ENCODE measurements at regions not wholly inside any gene's neighbourhood (a gene's known extent, or its start where the extent isn't known, plus 50 kb on each side); places are given as distances from the start of the nearest gene placed in this dataset.

DNA sequence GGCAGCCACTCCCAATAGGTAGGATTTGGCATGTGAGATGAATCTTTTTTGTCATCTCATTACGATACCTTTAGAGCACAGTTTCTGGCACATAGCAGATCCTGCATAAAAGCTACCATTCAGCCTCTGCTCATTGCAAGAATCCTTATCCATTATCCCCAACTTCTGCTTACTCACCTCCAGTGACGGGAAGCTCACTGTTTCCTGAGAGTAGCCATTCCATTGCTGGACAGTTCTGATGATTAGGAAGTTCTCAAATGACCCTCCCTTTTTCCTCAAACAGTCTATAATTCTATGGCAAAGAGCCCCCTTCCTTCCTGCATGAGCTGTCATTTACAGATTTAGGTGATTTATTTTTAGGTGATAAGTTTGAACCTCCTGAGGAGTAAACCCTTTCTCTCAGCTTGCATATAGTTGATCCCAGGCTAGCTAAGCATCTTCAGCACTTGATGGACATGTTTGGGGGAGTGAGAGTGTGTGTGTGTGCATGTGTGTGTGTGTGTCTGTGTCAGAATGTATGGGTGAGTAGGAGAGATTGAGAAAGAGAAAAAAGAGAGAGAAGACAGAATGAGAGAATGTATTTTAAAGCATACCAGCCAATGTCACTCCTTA is 109.7 kb downstream of the LSM3 start:
- DNase-seq, result no peak

DNA sequence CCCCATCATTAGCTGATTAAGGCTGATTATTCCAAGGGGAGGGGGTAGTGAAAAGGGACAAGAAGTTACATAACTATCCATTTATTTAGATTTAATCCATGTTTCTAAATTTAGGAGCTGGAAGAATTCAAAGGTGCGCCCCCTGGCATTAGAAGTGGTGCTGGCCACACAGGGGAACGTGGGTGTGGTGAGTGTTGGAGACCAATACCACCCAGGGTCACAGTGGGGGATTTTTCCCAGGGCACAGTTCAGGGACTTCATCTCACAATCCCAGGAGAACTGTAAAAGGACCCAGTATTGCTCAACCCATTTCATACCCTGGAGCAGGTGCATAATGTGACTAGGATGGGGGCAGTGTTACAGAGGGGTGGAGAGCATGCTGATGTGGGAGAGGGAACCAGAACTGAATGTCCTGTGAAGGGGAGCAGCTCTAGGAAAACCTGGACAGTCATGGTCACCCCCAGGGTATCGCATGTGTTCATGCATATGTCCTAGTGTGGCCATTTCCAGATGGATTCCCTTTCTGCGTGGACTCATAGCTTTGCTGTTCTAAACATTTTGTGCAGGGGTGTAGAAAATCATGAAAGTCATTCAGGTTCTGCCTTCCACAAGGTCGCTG is 110.3 kb downstream of the LSM3 start:
- DNase-seq, result no peak

GRCh38 chr3:14289590-14290461 is 111.2 kb downstream of the LSM3 start:
- DNase-seq, result no peak

DNA sequence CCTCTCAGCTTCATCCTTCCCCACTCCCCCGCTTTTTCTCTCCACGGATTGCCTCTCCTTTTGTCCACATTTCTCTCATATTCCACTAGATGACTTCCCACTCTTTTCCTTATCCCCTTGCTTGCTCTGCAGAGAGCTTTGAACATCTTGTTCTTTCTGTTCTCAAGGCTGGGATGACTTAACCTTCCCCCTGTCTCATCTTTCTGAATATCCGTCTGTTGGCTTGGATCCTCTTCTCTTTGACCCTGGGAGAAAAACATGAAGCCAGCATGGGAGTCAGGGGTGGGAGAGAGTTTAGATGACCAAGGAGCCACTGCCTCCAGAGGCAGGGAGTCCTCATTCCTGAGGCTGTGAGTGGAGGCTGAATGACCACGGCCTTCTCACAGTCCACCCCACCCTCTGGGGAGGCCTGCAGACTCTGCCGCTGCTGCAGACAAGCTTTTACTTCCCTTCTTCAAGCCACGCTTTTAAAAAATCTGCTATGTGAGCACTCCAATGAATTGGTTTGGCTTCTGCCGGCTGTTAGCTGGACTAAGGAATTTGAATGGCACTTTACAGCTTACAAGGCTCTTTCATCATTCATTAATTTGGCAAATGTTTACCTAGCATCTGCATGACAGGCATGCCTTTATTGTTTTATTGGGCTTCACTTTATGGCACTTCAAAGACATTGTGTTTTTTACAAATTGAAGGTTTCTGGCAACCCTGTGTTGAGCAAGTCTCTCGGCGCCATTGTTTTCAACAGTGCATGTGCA is 111.6 kb upstream of the SLC6A6 start:
- no peak for DNase-seq

DNA sequence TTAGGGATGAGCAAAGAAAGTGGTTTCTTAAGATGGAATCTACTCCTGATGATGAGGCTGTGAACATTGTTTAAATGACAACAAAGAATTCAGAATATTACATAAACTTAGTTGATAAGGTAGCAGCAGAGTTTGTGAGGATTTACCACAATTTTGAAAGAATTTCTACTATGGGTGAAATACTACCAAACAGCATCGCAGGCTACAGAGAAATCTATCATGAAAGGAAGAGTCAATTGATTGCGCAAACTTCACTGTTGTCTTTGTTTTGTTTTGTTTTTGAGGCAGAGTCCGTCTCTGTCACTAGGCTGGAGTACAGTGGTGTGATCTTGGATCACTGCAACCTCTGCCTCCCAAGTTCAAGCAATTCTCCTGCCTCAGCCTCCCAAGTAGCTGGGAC is 107.4 kb upstream of the SLC6A6 start:
- DNase-seq, result no peak

DNA sequence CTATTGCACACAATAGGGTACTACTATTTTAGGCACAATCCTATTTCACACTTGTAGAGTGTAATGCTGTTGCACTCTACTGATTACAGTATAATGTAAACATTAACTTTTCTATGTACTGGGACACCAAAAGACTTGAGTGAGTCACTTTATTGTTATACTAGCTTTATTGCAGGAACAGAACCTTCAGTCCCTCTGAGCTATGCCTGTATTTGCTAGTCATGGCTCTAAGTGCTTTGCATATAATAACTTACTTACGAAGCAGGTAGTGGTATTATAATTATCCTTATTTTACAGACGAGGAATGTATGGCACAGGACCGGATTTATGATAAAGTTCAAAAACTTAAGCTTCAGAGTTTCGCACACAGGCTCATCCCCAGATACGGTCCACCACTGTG is 106.6 kb upstream of the SLC6A6 start:
- no peak for DNase-seq

DNA sequence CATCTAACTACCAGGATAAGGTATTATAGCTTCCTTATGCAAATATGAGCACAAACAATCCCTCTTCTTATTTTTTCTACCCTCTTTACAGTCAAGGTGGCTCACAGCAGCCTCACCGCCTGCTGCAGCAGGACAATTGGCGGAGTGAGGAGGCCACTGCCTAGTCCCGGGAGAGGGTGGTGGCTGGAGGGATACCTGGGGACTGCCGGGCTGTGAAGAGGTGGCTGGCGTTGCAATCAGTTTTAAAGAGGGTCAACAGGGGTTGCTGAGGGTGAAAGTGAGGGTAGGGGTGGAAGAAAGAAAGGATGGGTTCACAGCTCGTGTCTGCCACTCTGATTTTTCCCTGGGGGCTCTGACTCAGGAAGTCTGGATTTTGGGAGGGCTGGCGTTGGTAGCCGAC is 105.1 kb upstream of the SLC6A6 start:
- peak; percentile 49 for DNase-seq

DNA sequence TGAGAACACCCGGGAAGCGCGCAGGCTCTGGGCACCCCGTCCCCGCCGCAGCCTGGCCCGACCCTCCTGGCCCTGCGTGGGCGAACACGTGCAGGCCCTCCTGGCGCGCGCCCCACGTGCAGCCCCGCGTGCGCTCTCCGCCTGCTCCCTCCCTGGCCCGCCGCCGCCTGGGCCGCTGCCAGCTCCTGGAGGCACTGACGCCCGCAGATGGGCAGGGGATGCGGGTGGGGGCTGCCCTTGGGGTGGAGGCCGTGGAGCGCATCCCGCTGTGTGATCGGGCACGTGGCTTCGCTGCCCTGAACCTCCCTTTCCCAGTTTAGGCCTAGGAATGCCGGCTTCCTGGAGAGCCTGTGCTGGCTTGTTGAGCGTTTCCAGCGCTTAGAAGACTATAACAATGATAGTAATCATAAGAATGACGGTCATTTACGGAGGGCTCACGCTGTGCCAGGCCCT is 104.6 kb upstream of the SLC6A6 start:
- DNase-seq, result no peak

- DNase-seq, result no peak
These were observed 104.0 kb upstream of the SLC6A6 start for GRCh38 chr3:14298442-14298841.

- DNase-seq, result no peak
These were observed 103.3 kb upstream of the SLC6A6 start for GRCh38 chr3:14298991-14299555.

DNA sequence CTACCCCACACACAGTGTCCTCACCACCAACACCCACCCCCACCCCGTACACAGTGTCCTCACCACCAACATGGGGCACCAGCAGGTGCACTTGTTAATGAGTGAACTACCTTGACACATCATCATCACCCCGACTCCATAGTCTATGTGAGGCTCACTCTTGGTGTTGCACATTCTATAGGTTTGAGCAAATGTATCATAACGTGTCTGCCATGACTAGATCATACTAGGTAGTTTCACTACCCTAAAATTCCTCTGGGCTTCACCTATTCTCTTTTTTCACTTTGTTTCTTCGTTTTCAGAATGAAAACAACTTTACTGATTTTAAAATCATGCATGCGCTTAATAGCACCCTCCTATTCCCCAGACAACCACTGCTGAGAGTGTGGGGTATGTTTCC is 102.6 kb upstream of the SLC6A6 start:
- no peak for DNase-seq

DNA sequence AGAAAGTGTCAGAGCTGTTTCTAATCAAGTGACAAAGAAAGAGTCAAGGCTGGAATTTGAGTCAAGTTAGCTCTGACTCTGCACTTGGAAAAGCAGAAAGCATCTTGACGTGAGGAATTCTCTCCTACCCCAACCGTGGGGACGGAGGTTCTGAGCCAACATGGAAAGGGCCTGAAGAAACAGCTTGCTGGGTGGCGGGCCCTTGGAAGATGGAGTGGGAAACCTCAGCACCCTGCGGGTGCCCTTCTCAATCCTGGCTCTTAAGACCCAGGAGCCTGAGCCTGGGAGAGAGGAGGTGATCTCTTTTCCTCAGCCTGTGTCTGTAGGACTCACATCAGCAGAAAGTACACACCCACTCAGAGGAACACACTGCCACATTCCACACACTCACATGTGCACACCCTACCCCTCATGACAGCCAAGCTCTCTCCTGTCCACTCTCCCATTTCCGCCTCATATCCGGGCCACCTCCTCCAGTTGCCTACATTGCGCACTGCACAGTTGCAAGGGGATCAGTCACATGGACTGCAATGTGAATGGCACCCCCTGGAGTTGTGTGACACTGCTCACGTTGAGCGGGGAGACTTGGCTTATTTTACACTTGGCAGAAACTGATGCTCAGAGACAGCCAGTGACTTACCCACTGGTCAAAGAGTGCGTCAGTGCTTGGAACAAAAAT is 101.5 kb upstream of the SLC6A6 start:
- no peak for DNase-seq

GRCh38 chr3:14301558-14301957 is 100.8 kb upstream of the SLC6A6 start:
- DNase-seq, result no peak

GRCh38 chr3:14303336-14304100 is 98.9 kb upstream of the SLC6A6 start:
- no peak for DNase-seq

DNA sequence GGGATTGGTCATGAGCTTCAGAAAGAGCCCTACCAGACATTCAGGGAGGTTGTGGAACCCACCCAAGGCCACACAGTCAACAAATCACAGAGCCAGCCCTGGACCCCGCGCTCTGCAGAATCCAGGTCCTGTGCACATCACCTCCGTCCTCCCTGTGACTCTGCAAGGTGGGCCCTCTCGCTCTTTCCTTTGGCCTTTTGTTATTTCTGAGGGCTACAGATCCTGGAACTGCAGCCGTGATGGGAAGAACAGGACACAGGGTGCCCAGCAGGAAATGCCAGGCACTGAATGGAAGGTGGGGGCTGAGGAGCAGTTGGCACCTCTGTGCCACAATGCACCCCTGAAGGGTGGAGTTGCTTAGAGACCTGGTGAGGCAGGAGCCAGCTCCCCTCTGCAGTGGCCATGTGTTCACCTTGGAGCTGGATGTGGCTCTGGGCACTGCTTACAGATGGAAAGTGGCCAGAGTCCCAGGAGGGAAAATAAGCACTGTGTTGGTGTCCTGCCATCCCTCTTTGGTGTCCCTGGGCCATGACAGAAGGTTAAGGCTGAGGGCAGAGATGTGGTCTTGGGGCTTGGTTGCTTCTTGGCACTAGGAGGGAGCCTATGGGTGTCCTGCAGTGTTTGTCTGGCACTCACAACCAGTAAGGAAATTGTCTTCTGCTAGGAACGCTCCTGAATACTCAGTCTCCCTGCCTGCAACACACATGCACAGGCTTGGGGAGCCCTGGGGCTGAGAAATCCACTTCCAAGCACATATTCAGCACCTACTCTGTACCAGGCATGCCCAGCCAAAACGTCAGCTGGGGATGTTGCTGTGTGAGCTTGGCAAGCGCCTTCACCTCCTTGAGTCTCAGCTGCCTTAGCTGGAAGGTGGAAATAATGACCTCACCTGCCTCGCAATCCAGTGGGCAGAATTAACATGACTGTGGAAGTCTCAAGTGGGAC is 98.0 kb upstream of the SLC6A6 start:
- DNase-seq, result no peak

GRCh38 chr3:14305324-14305723 is 97.1 kb upstream of the SLC6A6 start:
- DNase-seq, result no peak

- DNase-seq, result no peak
These were observed 96.3 kb upstream of the SLC6A6 start for GRCh38 chr3:14306142-14306541.

- no peak for DNase-seq
These were observed 94.6 kb upstream of the SLC6A6 start for GRCh38 chr3:14307656-14308302.

DNA sequence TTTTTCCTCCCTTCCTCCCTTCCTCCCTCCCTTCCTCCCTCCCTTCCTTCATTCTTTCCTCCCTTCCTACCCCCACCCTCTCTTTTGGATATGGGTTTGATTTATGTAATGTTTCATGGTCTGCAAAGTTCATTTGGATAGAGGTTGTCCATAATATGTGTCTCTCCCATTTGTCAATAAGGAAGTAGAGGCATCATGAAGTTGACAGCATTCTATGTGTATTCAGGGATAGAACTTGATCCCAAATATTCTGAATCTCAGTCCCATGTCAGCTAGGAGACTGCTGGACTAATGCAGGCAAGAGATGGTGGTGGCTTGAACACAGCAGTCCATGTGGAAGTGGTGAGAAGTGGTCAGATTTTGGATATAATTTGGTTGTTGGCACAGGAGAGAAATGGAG is 90.7 kb upstream of the SLC6A6 start:
- no peak for DNase-seq
